GM19351 (cell line): ENCODE measurements at regions not wholly inside any gene's neighbourhood (a gene's known extent, or its start where the extent isn't known, plus 50 kb on each side); places are given as distances from the start of the nearest gene placed in this dataset.
"Not testable (repeated sequence)": the region's sequence is repeated elsewhere in the genome, so short reads cannot be mapped to it uniquely, and the experiment has no call there.

Experiments
- ATAC-seq: cut with Tn5 transposase; IDR thresholded peaks from one replicate; pipeline ENCODE4 v1.9.1; 2021; ENCODE audit warnings: mild to moderate bottlenecking, moderate library complexity; ENCODE audit not compliant: unreplicated experiment

GRCh38 chr12:68539615-68539952, 71.1 kb upstream of the RAP1B start:
- ATAC-seq, result no peak

GRCh38 chr12:68540768-68541167, 69.9 kb upstream of the RAP1B start:
- not testable (repeated sequence) for ATAC-seq

- not testable (repeated sequence) for ATAC-seq
Observed at GRCh38 chr12:68547318-68547717, 63.4 kb upstream of the RAP1B start.

DNA sequence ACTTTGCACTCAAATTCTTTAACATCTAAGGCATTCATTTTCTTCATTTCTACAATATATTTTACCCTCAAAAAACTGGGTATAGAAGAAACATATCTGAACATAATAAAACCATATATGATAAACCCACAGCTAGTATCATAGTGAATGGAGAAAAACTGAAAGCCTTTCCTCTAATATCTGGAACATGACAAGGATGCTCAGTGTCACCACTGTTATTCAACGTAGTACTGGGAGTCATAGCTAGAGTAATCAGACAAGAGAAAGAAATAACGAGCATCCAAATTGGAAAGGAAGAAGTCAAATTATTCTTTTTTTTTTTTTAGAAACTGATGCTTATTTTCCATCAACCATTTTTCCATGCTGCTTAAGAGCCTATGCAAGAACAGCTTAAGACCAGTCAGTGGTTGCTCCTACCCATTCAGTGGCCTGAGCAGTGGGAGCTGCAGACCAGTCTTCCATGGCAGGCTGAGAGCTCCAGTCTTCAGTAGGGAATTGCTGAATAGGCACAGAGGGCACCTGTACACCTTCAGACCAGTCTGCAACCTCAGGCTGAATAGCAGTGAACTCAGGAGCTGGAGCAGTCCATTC, 58.0 kb upstream of the RAP1B start:
- not testable (repeated sequence) for ATAC-seq

DNA sequence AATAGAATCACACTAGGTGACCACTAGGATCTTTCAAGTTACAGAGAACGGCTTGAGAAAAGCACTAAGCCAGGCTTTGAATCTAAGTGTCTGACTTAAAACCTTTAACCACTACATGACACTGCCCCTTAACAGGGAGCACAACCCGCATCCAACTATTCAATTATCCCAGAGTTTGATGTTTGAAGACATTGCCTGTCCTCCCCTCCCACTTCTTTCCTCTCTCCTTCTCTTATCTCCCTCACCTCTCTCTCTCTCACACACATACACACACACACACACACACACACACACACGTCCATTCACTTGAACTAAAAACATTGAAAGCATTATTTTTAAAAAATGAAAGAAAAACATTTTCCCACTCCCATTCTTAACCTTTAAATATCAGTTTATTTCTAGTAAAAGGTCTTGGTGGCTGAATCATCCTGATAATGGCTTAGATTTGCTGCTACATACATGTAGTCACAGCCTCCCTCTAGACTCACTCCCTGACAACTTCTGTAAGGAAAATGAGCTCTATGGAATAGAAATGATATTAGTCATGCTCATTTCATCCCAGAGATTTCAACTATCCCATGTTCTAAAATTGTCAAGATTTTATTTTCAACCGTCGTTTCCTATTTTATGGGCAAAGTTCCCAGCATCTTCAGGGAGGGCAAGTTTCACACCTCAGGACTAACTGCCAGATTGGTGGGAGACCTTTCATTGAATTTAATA, 53.5 kb upstream of the RAP1B start:
- ATAC-seq, result no peak

DNA sequence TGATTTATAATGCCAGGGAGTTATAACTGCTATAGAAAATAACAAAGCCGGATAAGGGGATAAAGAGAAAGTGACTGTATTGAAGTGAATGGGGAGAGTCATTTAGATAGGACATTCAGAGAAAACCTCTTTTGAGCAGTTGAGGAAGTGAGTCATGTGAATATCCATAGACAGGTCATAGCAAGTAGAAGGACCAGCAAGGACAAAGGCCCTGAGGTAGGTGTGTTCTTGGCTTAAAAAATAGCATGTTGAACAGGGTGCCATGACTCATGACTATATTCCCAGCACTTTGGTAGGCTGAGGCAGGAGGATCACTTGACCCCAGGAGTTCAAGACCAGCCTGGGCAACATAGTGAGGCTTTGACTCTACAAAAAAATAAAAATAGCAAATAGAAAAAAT, 51.5 kb upstream of the RAP1B start:
- no peak for ATAC-seq

GRCh38 chr12:68559984-68560850, 50.5 kb upstream of the RAP1B start:
- ATAC-seq, result no peak

DNA sequence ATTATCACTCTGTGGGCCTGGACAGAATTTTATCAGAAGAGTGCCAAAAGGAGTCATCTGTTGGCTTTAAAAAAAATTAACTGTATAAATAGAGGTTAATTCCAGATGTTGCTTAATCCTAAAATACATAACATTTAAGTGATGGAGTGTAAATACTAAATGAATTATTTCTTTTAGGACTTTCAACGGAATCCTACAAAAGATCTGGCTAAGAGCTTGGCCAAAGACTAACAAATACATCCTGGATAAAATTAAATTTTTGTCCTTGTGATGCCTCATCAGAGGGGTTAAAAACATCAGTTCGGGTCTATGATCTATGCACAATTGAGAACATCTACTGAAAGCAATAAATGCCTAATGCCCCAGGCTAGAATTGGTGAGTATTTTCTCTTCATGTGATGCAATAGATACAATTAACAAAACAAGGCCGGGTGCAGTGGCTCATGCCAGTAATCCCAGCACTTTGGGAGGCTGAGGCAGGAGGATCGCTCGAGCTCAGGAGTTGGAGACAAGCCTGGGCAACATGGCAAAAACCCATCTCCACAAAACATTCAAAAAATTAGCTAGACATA, 49.8 kb upstream of the RAP1B start:
- ATAC-seq, result no peak
